ENCODE measurements at regions not wholly inside any gene's neighbourhood (a gene's known extent, or its start where the extent isn't known, plus 50 kb on each side); places are given as distances from the start of the nearest gene placed in this dataset.

DNA sequence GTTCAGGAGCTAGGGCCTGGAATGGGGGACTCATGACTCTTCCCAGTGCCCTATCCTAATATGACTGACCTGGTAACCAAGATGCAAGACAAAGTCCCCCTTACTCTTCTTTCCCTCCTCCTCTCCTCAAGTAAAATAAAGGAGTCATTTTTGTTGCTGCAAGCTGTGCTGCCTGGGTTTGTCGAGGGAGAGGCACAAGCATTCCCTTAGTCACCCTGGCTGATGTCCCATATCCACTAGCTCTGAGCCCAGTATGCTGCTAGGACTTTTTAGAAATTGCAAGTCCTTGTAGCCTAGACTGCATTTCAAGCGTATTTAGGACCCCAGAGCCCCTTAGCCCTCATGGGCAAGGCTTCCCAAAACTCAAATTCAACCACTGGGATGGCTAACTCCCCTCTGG is 338.5 kb upstream of the SETBP1 start:
- TF ChIP-seq, protein P1, sequence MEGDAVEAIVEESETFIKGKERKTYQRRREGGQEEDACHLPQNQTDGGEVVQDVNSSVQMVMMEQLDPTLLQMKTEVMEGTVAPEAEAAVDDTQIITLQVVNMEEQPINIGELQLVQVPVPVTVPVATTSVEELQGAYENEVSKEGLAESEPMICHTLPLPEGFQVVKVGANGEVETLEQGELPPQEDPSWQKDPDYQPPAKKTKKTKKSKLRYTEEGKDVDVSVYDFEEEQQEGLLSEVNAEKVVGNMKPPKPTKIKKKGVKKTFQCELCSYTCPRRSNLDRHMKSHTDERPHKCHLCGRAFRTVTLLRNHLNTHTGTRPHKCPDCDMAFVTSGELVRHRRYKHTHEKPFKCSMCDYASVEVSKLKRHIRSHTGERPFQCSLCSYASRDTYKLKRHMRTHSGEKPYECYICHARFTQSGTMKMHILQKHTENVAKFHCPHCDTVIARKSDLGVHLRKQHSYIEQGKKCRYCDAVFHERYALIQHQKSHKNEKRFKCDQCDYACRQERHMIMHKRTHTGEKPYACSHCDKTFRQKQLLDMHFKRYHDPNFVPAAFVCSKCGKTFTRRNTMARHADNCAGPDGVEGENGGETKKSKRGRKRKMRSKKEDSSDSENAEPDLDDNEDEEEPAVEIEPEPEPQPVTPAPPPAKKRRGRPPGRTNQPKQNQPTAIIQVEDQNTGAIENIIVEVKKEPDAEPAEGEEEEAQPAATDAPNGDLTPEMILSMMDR (IDR thresholded peaks at IDR 0.05; ENCODE audit: insufficient read depth, low read length, poor library complexity, severe bottlenecking), result no peak
- no peak for TF ChIP-seq EZH2phosphoT487 (conservative IDR thresholded peaks at IDR 0.05; ENCODE audit: low read length)

Measured in SU-DHL-6 (cell line).